ENCODE measurements at regions not wholly inside any gene's neighbourhood (a gene's known extent, or its start where the extent isn't known, plus 50 kb on each side); places are given as distances from the start of the nearest gene placed in this dataset.
"Not testable (repeated sequence)": the region's sequence is repeated elsewhere in the genome, so short reads cannot be mapped to it uniquely, and the experiment has no call there.

DNA sequence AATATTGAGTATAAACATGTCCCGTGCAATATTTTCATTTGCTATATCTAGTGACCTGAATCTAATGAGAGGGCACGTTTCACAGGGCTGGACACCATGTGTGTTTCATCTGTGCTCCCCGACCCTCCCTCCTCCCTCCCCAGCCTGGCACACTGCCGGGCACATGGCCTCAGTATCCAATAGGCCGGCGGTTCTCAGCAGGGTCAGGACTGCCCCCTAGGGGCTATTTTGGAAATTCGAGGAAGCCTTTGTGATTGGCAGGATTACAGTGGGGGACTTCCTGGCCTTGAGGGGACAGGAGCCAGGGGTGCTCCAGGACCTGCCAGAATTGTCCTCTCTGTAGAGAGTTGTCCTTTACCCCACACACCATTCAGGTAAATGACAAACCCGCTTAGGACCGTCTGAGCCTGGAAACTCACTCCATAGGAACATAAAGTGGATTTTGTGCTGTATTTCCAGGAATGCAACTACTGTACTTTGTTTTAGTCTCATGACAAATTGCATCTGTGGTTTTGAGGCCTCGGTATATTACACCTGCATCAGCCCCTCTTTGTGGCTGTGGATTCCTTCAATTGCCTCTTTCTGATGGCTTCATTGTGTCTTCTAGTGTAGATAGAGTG, 109.5 kb upstream of the SIM2 start:
- FAIRE-seq (peak; percentile 78), DNase-seq (ENCODE audit: extremely low spot score, insufficient read length, low read depth) (peak; percentile 23)

- no peak for FAIRE-seq
These were observed 107.5 kb upstream of the SIM2 start for GRCh38 chr21:36591326-36591970.

GRCh38 chr21:36596174-36596573, 102.7 kb upstream of the SIM2 start:
- no peak for FAIRE-seq
- no peak for DNase-seq (ENCODE audit: extremely low spot score, insufficient read length, low read depth)

More at GRCh38 chr21:36591326-36591970, 107.5 kb upstream of the SIM2 start:
- no peak for DNase-seq (ENCODE audit: extremely low spot score, insufficient read length, low read depth)

DNA sequence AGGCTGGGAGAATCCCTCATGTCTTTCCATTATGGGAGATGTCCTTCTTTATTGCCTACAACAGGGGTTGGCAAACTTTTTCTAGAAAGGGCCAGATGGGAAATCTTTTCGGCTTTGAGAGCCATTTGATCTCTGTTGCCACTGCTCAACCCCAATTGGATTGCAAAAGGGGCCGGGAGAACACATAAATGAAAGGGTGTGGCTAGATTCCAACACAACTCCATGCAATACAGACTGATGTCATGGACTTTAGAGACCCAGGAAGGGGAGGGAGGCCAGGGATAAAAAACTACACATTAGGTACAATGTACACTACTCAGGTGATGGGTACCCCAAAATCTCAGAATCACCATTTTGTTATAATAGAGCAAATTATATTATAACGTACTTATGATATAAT, 97.6 kb upstream of the SIM2 start:
- FAIRE-seq (no peak), DNase-seq (ENCODE audit: extremely low spot score, insufficient read length, low read depth) (no peak)

DNA sequence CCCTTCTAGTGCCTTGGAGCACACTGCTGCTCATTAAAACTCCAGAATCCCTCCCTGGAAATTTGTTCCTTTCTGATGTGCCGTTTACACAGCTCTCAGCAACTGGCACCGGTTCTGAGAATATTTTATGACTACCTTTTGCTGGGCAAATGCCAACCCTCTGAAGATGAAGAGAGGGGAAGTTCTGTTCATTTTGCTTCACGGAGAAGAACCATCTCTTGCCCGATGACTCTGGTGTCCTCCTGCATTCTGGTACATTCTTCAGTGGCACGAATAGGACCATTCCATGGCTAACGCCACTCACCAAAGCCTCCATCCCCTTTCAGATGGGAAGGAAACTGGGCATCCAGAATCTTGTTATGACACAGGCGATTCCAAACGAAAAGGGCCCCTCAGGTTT, 96.2 kb upstream of the SIM2 start:
- DNase-seq (ENCODE audit: extremely low spot score, insufficient read length, low read depth) (no peak), FAIRE-seq (no peak)

GRCh38 chr21:36603221-36603620, 95.7 kb upstream of the SIM2 start:
- DNase-seq (ENCODE audit: extremely low spot score, insufficient read length, low read depth) = no peak
- no peak for FAIRE-seq

DNA sequence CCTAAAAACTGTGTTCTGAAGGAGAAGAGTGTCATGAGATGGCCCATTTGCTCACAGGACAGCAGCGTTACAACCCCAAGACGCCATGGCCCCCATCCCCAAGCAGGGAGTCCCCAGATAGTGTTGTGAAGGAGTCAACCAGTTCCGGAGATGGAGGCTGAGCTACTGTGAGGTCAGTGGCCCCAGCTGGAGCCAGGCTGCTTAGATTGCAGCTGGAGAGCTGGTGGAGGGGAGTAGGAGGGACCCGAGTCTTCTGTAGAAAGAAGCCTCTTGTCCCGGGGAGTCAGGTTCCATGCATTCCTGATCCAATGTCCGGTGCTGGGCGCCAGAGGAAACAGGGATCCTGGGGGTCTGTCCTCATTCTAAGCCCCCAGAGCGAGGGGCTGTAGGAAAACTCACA, 93.5 kb upstream of the SIM2 start:
- no peak for DNase-seq (ENCODE audit: extremely low spot score, insufficient read length, low read depth)
- no peak for FAIRE-seq

- DNase-seq (ENCODE audit: extremely low spot score, insufficient read length, low read depth) = no peak
- FAIRE-seq = no peak
These were observed 92.5 kb upstream of the SIM2 start for GRCh38 chr21:36606287-36606982.

DNA sequence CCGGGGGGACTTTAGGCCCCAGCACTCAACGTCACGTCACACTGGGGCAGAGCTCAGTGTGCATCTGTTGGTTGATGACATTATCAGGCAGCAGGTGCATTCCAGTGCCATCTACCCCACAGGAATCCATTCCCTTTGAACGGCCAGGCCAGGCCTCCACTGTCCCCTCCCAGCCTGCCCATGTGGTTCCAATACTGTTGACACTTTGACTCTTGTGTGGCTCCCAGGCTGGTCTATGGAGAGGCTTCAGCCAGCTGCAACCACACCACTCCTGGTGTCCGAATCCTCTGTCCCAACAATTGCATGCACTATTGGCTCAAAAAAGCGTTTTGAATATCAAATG, 92.0 kb upstream of the SIM2 start:
- no peak for DNase-seq (ENCODE audit: extremely low spot score, insufficient read length, low read depth)
- no peak for FAIRE-seq

DNA sequence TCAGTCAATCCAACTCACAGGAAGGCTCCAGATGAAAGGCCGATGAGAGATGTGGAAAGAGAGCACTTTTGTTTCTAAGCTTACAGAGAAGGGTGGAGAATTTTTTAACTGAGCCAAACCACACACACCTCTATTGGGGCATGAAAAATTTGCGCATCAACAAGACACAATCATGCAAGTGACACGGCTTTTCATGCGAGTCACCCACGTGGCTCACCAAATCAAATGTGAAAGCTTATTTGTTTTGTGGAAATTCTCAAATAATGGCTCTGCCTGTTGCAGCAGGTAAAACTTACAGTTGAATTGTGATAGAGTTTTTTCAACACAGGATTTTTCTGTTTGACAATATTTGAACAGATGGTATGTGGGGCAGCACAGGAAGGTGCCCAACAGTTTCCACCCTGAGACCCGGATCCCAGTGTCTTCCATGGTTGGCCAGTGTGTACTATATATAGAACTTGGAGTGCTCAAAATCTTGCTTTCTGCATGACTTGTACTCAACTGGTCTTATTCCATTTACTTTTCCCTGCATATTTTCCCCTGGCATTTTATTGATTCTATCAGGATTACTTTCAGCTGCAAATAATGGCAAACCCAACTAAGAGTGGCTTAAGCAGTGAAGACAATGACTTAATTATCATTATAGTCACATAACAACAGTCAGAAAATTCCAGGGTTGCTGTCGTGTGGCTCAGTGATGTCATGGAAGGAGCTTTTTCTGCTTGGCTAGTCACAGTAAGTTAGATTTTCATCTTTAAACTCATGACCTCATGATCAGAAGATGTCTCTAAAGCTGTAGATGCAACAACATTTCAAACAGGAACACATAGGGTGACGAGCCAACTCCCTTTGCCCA, 90.6 kb upstream of the SIM2 start:
- DNase-seq (ENCODE audit: extremely low spot score, insufficient read length, low read depth) (no peak), FAIRE-seq (no peak)

GRCh38 chr21:36608897-36609225, 90.1 kb upstream of the SIM2 start:
- no peak for FAIRE-seq
- DNase-seq (ENCODE audit: extremely low spot score, insufficient read length, low read depth) = no peak

DNA sequence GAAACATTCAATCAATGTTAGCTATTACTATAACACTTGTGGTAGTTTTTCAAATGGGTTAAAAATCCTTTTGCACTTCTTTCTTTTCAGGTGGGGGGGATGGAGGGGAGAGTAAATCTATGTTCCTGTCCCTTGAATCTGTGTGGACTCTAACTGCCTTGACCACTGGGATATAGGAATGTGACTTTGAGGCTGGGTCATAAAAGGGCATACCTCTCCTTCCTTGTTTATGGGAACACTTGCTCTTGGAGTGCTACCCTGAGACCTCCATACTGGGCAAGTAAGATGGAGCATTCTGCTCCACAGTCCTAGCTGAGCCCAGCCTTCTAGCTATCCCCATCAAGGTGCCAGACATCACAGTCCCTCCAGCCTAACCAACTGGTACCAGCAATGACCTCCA, 89.3 kb upstream of the SIM2 start:
- DNase-seq (ENCODE audit: extremely low spot score, insufficient read length, low read depth) (no peak), FAIRE-seq (no peak)

DNA sequence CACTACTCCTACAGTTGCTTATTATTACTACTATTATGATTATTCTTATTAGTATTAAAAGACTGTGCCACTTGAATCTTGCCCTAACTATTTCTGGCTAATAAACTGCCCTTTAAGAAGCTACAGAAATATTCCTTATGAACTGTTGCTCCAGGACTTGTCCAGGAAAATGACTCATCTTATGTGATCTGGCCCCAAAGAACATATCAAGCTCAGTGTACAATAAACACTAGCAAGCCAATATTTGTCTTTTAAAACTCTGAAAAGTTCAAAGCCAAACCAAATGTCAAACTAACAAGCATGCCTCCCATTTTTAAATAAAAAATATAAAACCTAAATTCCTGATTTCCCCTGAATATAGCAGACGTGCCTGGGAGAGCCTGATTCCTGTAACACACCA, 88.7 kb upstream of the SIM2 start:
- no peak for FAIRE-seq
- no peak for DNase-seq (ENCODE audit: extremely low spot score, insufficient read length, low read depth)

DNA sequence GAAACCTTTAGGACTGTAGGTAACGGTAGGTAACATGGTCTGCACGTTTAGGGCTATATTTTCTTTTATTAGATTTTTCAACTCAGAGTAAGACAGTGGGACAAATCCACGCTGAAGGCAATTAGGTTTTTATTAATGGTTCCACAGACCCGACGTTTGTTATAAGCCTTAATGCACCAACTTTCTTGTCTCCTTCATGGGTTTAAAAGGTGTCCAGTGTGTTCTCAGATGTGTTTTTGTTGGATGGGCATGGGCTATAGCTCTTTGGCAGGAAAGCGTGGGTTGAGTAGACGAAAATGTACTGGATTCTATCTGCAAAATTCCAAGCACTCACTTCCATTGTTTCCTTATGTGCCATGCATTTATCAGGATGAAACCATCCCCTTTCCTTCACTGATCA, 88.0 kb upstream of the SIM2 start:
- no peak for DNase-seq (ENCODE audit: extremely low spot score, insufficient read length, low read depth)
- no peak for FAIRE-seq

- no peak for DNase-seq (ENCODE audit: extremely low spot score, insufficient read length, low read depth)
- FAIRE-seq = no peak
These were observed 87.5 kb upstream of the SIM2 start for GRCh38 chr21:36611379-36611778.

DNA sequence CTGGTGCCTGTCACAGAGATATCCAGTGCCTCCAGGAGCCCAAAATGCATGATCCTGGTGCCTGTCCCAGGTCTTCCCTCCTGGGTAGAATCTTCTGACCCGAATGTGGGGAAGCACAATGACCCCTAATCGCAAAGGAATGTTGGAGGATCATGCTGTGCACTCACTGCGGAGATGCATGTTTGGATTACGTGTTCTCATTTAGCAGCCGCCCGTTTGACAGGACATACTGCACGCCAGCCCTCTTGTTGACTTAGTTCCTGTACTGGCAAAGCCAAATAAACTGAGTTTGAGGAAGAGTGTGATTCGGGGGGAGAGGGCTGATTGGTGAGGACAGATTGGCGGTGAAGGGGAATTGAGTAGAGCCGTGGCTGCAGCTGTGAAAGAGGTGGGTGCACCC, 85.9 kb upstream of the SIM2 start:
- FAIRE-seq = no peak

DNA sequence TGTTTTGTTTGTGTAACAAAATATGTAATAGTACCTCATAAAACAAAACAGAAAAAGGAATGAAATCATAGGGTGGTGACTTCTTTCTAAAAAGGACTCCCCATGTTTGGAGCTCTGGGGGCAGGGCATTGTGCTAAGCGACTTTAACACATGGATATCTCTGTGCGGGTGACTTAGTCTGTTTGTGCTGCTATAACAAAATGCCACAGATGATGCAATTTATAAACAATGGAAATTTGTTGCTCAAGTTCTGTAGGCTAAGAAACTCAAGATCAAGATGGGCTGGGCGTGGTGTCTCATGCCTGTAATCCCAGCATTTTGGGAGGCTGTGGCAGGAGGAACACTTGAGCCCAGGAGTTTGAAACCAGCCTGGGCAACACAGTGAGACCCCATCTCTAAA, 85.4 kb upstream of the SIM2 start:
- DNase-seq (ENCODE audit: extremely low spot score, insufficient read length, low read depth) (no peak), FAIRE-seq (no peak)

More for the DNA sequence above, 85.9 kb upstream of the SIM2 start:
- DNase-seq (ENCODE audit: extremely low spot score, insufficient read length, low read depth) = no peak

- DNase-seq (ENCODE audit: extremely low spot score, insufficient read length, low read depth) (no peak), FAIRE-seq (no peak)
These were observed 83.5 kb upstream of the SIM2 start for GRCh38 chr21:36615274-36615964.

GRCh38 chr21:36616773-36617172, 82.1 kb upstream of the SIM2 start:
- DNase-seq (ENCODE audit: extremely low spot score, insufficient read length, low read depth); FAIRE-seq: not testable (repeated sequence)

DNA sequence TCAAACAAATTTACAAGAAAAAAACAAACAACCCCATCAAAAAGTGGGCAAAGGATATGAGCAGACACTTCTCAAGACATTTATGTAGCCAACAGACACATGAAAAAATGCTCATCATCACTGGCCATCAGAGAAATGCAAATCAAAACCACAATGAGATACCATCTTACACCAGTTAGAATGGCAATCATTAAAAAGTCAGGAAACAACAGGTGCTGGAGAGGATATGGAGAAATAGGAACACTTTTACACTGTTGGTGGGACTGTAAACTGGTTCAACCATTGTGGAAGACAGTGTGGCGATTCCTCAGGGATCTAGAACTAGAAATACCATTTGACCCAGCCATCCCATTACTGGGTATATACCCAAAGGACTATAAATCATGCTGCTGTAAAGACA, 77.1 kb upstream of the SIM2 start:
- not testable (repeated sequence) for FAIRE-seq; DNase-seq (ENCODE audit: extremely low spot score, insufficient read length, low read depth)
